ENCODE measurements at regions not wholly inside any gene's neighbourhood (a gene's known extent, or its start where the extent isn't known, plus 50 kb on each side); places are given as distances from the start of the nearest gene placed in this dataset.
"Not testable (repeated sequence)": the region's sequence is repeated elsewhere in the genome, so short reads cannot be mapped to it uniquely, and the experiment has no call there.

DNA sequence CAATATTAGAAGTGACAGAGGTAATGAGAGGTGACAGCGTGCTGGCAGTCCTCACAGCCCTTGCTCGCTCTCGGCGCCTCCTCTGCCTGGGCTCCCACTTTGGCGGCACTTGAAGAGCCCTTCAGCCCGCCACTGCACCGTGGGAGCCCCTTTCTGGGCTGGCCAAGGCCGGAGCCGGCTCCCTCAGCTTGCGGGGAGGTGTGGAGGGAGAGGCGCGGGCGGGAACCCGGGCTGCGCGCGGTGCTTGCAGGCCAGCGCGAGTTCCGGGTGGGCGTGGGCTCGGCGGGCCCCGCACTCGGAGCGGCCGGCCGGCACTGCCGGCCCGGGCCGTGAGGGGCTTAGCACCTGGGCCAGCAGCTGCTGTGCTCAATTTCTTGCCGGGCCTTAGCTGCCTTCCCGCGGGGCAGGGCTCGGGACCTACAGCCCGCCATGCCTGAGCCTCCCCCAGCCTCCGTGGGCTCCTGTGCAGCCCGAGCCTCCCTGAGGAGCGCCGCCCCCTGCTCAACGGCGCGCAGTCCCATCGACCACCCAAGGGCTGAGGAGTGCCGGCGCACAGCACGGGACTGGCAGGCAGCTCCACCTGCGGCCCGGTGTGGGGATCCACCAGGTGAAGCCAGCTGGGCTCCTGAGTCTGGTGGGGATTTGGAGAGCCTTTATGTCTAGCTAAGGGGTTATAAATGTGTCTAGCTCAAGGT, 426.5 kb upstream of the RGS18 start:
- not testable (repeated sequence) for DNase-seq

DNA sequence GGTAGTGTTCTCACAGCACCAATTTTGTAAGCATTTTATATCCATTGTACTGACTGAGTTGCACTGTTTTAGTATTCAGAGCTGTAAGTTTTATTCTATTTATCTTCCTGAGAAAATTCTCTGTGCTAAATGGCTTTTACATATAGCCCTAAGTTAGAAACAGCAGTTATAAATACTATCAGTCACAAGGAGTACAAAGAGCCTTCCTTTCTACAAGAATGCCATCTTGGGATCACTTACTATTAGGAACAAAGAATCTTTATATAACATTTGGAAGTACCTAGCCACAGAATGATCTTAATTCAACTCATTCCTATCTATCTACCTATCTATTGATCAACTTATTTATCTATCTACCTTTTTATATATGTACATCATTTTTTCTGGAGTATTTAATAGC, 423.9 kb upstream of the RGS18 start:
- no peak for DNase-seq

DNA sequence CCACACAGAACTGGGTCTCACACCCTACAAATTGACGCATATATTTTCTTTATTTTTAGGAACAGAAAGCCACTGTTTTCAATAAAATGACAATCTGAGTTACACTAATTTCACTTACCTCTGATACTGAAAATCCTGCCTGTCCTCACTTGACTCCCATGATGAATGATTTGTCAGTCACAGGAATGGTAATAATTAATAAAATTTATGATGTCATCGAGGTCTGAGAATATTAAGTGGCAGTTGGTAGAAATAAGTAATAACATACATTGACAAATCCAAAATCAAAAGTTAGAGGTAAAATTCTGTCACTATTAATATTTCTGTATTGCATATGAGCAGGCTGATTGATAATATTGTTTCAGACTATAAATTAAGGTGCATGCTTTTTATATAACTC, 418.7 kb upstream of the RGS18 start:
- no peak for DNase-seq

DNA sequence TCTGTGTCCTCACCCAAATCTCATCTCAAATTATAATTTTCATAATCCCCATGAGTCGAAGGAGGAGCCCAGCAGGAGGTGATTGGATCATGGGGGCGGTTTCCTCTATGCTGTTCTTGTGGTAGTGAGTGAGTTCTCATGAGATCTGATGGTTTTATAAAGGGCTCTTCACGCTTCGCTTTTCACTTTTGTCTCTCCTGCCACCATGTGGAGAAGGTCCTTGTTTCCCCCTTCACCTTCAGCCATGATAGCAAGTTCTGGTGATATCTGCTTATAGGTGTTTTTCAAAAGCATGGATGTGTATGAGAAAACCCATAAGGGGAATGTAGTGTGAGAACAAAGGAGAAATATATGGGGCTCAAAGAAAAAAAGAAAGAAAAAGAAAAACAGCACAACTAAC, 405.9 kb upstream of the RGS18 start:
- no peak for DNase-seq

DNA sequence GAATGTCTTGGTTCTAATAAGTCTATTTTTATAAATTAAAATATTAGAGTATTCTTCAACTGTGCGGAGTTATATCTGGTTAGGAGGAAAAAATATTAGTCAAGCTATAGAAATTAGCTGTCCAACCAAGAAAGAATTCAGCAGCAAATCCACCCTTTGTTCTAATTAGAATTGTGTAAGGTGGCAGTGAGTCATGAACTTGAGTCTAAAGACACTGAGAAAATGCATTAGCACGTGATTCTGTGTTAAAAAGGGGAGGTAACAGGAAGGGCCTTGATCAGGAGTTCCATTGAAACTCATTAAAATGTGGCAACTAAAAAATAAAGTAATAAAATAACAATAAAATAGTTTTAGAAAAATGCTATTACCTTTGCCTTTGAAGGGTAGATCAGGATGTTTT, 398.2 kb upstream of the RGS18 start:
- no peak for DNase-seq

DNA sequence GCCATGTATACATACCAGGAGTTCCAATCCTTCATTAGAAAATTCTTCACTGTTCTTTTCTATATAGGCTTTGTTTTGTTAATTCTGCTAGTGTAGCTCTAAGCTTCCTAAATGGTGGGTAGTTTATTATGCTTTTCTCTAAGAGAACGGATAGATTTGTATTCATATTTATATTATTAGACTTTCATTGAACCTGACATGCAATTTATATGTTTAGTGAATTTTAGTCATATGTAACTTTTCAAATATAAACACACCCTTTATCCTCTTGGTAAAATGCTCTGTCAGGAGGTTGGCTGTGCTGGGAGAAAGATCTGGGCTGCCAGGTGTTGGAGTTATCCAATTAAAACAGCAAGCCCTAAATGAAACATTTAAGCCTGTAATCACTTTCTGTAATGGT, 369.7 kb upstream of the RGS18 start:
- no peak for DNase-seq

DNA sequence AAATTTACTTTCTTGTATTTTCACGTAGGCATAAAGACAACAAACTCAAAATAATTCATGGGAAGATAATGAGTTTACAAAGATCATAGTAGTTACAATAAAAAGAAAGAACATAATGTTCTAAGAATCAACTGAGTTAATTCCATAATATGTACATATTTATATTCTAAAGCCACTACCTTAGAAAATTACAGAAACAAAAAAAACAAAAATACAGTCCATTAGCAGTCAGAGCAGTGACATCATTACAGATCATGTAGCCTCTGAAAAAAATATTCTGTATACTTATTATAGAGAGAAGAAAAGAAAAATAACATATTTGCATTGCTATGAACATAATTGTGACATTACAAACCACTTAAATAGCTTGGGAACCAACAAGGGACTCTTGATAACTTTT, 360.1 kb upstream of the RGS18 start:
- DNase-seq = no peak

DNA sequence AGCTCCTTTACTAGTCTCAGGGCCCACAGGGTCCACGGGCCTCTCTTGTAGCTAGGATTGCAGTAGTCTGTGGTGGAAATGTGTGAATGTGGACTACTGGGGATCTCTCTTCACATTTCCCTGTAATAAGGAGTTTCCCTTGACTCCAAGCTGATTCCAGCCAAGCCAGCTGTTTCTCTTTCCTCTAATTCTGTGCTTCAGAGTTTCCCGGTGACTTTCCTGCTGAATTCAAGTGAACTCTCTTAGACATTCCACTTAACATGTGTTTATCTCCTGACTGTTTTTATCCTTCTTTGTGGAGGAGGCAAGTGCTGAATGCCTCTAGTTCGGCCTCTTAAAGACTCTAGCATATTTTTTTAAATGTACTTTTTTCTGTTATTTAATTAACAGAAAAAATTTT, 354.0 kb upstream of the RGS18 start:
- DNase-seq = no peak

DNA sequence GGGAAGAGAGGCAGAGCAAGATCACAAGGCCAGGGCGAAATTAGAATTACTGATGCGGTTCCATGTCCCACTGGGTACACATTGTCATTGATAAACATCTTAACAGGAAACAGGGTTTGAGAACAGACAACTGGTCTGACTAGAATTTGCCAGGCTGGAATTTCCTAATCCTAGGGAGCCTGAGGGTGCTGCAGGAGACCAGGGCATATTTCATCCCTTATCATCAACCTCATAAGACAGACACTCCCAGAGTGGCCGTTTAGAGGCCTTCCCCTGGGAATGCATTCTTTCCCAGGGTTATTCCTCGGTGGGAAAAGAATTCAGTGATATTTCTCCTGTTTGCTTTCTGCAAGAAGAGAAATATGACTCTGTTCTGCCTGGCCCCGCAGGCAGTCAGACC, 344.7 kb upstream of the RGS18 start:
- not testable (repeated sequence) for DNase-seq

DNA sequence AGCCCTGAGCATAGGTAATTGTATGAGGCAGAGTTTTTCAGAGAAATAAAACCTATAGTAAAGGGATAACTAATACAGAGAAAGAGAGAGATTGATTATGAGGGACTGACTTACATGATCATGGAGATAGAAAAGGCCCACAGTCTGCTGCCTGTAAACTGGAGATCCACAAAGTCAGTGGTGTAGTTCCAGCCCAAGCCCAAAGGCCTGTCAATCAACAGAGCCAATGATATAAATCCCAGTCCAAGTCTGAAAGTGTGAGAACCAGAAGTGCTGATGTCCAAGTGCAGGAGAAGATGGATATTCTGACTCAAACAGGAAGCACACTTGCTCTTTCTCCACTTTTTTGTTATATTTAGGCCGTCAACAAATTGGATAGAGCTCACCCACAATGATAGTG, 340.1 kb upstream of the RGS18 start:
- DNase-seq = no peak

DNA sequence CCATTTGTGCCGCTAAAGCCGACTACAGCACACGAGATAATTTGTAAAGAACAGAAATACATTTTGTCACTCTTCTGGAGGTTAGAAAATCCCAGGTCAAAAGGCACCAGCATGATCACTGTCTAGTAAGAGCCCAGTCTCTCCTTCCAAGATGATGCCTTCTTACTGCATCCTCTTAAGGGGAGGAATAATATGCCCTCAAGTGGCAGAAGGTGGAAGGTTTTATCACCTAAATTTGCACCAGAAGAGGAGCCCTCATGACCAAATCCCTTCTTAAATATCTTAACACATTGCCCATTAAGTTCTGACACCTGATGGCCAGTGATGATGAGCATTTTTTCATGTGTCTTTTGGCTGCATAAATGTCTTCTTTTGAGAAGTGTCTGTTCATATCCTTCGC, 326.7 kb upstream of the RGS18 start:
- no peak for DNase-seq

DNA sequence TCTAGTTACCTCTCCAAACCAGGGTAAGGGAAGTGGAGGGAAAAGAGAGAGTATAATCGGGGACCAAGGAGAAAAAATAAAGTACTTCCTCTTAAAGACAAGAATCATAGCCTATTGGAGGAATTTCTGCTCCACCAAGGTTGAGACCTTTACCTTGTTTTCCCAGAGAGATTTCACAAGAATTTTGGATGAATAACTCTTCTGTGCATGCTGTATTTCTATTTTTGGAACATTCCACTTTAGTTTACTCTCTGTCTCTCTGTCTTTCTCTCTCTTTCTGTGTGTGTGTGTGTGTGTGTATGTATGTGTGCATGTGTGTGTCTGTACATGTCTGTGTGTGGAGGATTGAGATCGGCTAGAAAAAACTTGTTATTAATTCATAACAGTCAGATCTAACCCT, 318.4 kb upstream of the RGS18 start:
- no peak for DNase-seq

DNA sequence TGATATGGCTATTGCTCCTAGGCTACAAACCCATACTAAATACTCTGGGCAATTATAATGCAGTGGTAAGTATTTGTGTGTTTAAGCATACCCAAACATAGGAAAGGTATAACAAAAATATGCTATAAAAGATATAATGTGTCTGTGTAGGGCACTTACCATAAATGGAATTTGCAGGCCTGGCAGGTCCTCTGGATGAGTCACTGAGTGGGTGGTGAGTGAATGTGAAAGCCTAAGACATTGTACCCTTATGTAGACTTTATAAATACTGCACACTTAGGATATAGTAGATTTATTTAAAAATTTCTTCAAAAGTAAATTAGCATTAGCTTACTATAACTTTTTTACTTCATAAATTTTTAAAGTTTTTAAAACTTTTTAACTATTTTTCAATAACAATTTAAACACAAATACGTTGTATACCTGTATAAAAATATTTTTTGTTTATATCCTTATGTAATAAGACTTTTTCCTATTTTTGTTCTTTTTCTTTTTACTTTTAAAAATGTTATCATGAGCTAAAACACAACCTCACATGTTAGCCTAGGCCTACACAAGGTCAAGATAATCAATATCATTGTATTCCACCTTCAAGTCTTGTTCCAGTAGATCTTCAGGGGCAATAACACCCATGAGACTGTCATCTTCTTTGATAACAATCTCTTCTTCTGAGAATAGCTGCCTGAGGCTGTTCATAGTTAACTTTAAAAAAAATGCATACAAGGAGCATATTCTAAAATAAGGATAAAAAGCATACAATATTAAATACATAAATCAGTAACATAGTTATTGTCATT, 306.3 kb upstream of the RGS18 start:
- no peak for DNase-seq

DNA sequence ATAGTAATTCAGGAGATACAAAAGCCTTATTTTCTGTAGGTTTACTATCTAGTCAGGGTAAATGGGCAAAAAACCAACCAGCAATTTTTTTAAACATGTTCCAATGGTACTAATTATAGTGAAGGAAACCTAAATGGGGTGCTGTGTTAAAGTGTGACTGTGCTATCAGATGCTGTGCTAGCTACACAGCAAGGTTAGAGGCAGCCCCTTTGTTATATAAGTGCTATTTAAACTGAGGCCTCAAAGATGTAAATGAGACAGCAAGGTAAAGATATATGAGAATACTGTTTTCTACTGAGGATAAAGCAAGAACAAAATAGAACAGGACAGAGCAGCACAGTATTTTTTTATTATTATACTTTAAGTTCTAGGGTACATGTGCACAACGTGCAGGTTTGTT, 305.4 kb upstream of the RGS18 start:
- DNase-seq = no peak

DNA sequence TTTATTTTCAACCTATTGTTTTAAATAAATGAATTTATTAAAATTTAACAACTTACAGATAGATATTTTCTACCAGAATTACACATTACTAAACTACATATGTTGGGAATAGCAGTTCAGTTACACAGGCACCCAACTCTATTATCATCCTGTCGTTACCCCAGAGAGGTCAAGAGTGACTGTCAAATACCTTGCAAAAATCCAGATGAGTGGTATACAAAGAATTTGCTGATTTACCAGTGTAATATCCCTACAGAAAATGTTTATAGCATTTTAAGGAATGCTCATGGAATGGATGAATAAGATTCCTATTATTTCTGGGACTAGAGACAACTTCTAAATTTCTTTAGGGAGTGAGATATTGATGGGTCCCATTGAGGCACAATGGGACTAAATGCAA, 300.7 kb upstream of the RGS18 start:
- DNase-seq = no peak

DNA sequence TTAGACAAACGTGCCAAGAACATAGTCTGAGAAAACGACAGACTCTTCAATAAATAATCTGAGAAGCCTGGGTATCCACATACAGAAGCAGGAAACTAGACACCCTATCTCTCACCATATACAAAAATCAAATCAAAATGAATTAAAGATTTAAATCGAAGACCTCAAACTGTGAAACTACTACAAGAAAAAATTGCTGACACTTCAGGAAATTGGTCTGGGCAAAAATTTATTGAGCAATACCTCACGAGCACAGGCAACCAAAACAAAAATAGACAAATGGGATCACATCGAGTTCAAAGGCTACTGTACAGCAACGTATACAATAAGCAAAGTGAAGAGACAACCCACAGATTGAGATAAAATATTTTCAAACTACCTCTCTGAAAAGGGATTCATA, 292.8 kb upstream of the RGS18 start:
- DNase-seq = no peak

DNA sequence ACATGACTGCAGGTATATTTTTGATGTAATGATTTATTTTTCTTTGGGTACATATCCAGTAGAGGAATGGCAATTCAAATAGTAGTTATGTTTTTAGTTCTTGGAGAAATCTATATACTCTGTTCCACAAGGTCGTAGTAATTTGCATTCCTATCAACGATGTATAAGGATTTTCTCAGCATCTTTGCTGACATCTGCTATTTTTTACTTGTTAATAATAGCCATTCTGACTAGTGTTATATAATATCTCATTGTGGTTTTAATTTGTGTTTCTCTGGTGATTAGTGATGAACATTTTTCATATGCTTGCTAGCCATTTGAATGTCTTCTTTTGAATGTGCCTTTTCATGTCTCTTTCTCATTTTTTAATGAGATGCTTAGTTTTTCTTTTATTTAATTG, 292.1 kb upstream of the RGS18 start:
- DNase-seq = no peak

DNA sequence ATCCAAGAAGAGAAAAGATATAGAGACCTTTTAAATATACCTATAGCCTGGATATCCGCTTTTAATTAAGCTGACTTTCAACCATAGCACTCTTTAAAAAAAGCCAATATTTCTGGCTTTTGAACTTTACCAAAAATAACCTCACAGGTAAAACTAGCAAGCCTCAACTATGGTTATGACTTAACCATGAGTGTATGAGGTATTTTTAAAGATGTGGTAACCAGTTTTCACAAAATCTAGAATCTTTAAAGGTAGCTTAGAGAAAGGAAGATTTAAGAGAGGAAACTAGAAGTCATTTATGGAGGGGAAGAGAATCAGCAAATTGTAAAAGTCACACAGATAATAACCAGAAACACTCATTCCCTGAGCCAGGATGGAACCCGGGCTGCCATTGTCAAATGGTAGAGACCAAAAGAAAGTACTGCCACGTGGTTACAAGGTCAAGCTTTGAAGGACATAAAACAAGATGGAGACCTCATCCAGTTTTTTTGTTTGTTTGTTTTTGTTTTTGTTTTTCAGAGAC, 288.4 kb upstream of the RGS18 start:
- no peak for DNase-seq

DNA sequence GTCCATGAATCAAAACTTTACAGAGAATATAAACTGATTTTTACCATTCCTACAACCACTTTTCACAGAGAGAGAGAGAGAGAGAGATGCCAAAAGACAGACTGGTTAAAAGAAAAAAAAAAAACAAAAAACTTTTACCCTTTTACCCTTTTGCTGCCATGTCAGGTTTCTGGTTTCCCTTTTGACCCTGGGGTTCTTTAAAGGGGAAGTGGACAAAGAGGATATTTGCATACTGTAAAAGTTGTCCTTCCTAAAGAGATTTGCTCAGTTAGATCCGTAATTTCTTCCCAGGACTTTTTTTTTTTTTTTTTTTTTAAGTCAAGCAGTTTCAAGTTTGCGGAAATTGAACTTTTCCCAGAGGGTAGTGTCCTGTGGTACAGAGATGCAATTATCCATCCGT, 287.8 kb upstream of the RGS18 start:
- no peak for DNase-seq

DNA sequence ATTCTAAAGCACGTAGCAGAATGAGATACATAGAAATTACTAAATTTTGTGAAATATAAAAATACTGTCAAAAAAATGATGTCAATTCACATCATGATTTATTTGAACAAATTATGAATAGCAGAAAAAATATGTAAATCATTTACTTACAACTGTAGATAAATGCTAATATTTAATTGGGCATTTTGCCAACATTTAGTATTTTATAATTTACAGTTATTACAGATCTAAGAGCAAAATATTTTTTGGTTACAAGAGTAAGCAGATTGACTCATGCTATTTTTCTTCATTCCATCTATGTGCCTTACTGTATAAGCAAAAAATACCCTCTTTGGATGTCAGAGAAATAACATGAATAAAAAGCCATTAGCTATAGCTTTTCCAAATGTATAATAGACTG, 282.3 kb upstream of the RGS18 start:
- DNase-seq = no peak

DNA sequence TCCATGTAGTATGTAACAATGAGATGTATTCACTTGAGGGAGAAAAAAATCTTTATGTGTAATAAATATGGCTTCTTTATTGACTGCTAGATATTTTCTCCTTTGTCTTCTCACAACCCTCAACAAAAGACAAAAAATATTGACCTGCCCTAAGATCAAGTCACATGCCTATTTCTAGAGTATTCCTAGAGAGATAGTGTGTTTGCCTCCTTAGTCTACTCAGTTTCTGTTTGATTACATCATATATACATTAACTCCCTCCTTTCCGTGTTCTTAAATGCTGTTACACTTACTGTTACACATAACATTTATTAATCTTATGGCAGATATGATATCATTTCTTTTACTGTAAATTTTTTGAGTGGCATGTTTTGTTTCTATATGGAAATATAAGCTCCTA, 281.6 kb upstream of the RGS18 start:
- no peak for DNase-seq

DNA sequence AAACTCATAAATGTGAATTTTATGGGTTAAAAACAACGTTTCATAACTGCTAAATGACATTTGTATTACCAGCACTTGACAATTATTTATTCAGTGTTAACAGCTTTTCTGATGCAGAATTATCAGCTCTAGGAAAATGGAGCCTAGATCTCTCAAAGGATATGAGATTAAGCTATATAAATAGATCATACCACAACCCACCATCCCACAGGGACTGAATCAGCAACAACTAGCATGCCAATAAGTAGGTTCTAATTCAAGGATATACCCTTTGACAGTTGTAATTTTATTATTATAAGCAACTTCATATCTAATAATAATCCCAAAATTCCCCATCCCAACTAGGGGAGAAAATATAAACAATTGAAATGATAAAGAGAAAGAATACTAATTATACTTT, 275.4 kb upstream of the RGS18 start:
- no peak for DNase-seq

DNA sequence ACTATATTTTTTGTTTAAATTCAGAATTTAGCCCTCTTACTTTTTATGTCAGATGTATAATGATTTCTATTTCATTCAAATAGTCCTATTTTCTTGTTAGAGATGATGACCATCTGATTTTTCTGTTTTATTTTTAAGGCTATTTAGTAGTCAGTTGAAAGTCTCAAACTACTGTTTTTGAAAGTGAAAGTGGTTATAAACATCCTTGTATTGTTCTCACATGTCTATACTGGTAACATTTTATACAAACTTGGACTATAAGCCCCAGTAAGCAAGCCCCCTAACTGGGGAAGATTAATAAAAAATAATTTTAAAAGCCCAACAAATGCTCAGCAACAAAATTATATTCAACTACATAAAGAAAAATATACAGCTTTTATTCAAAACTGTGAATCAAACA, 271.3 kb upstream of the RGS18 start:
- no peak for DNase-seq

All from nucleus accumbens (tissue), 56 donors.